Chondrocyte (in vitro differentiated cells): ENCODE measurements at regions not wholly inside any gene's neighbourhood (a gene's known extent, or its start where the extent isn't known, plus 50 kb on each side); places are given as distances from the start of the nearest gene placed in this dataset.
"Not testable (repeated sequence)": the region's sequence is repeated elsewhere in the genome, so short reads cannot be mapped to it uniquely, and the experiment has no call there.

ENCODE experiments used
- DNase-seq: peaks from one replicate; pipeline ENCODE4 v3.0.0; 2021; ENCODE audit warnings: mixed read lengths, low spot score
- H3K27ac Mint-ChIP-seq: one replicate; pipeline ENCODE4 v1.8.0; 2021; ENCODE audit warnings: mild to moderate bottlenecking, moderate library complexity, mixed read lengths; ENCODE audit not compliant: unreplicated experiment
- H3K27me3 Mint-ChIP-seq: 2 replicates; pipeline ENCODE4 v1.8.0; 2021; ENCODE audit warnings: low read depth, mixed read lengths
- H3K36me3 Mint-ChIP-seq: 2 replicates; pipeline ENCODE4 v1.8.0; 2021; ENCODE audit warnings: low read depth, mixed read lengths
- H3K4me1 Mint-ChIP-seq: 2 replicates; pipeline ENCODE4 v1.8.0; 2021; ENCODE audit warnings: low read depth, mild to moderate bottlenecking, mixed read lengths
- H3K4me3 Mint-ChIP-seq: one replicate; pipeline ENCODE4 v1.8.0; 2021; ENCODE audit warnings: mild to moderate bottlenecking, moderate library complexity, mixed read lengths; ENCODE audit not compliant: unreplicated experiment
- H3K9me3 Mint-ChIP-seq: 2 replicates; pipeline ENCODE4 v1.8.0; 2021; ENCODE audit warnings: low read depth, mixed read lengths
- TF ChIP-seq, protein P1 (sequence below): fragments of 200-600 bp; sonication (generic); IDR thresholded peaks from 2 replicates; pipeline ENCODE4 v1.5.0; 2021; ENCODE audit warnings: antibody characterized with exemption, mild to moderate bottlenecking, moderate library complexity

DNA sequence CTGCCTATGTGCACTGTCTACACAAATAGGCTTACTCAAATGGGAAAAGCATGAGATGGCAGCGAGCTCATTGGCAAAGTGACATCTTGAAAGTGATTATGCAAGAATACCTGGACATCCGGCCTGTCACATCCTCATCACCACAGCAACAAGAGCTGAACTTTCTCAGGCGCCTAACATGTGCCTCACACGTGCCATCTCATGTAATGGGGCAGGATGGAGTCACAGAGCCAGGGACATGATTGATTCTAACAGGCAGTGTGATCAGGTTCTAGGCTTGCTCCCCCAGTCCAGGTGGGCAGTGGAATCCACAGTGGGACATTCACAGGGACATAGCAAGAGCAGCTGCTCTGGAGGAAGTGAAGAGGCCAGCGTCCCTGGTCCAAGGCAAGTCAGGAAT, 192.3 kb upstream of the SSTR4 start:
- no peak for DNase-seq
- Mint-ChIP-seq H3K4me1 (peaks cover 4% of the 10 kb centered on the region), H3K4me3 (no peak overlapping the region), H3K9me3 (peaks cover 5% of the 10 kb centered on the region), H3K36me3 (peaks cover 4% of the 10 kb centered on the region), H3K27me3 (no peaks in the 10 kb centered on the region), H3K27ac (no peak overlapping the region)
- TF ChIP-seq, protein P1, sequence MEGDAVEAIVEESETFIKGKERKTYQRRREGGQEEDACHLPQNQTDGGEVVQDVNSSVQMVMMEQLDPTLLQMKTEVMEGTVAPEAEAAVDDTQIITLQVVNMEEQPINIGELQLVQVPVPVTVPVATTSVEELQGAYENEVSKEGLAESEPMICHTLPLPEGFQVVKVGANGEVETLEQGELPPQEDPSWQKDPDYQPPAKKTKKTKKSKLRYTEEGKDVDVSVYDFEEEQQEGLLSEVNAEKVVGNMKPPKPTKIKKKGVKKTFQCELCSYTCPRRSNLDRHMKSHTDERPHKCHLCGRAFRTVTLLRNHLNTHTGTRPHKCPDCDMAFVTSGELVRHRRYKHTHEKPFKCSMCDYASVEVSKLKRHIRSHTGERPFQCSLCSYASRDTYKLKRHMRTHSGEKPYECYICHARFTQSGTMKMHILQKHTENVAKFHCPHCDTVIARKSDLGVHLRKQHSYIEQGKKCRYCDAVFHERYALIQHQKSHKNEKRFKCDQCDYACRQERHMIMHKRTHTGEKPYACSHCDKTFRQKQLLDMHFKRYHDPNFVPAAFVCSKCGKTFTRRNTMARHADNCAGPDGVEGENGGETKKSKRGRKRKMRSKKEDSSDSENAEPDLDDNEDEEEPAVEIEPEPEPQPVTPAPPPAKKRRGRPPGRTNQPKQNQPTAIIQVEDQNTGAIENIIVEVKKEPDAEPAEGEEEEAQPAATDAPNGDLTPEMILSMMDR, result no peak

DNA sequence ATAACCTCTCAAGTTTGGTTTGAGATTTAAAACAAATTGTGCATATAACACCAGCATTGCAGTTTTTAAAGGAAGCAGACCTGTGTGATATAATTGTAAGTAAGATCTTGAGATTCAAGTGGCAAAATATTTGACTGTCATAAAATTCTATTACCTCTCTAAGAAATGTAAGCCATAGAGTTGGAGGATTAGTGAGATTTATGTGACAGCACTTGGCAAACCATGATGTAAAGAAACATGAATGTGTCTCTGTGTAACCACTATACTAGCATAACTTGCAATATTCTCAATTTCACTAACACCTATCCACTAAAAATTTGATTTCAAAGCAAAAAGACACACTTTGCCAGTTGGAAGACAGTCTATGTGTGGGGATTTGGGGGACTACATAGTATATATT, 190.2 kb upstream of the SSTR4 start:
- Mint-ChIP-seq H3K4me1 (peaks cover 4% of the 10 kb centered on the region), H3K27ac (no peak overlapping the region), H3K4me3 (no peak overlapping the region), H3K36me3 (peaks cover 4% of the 10 kb centered on the region), H3K9me3 (peaks cover 9% of the 10 kb centered on the region), H3K27me3 (no peaks in the 10 kb centered on the region)
- TF ChIP-seq, protein P1, result no peak
- no peak for DNase-seq

DNA sequence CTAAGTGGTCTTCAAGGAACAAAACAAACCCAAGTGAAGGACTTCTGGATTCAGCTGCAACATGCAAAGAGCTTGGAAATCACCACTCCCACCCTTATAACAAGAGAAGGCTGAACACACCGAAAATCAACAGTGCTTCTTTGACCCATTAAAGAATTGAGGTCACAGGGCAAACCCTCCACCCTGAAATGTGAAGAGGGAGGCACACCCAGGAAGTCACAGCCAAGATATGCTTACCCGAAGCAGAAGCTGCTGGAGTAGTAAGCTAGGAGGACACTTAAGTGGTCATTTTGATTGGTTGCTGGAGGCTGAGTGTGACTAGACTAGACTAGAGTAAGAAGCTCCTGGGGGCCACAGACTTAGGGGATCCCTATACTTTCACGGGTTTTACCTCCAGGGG, 188.2 kb upstream of the SSTR4 start:
- Mint-ChIP-seq H3K36me3 (peaks cover 4% of the 10 kb centered on the region), H3K27me3 (no peaks in the 10 kb centered on the region), H3K27ac (no peak overlapping the region), H3K4me1 (peaks cover 4% of the 10 kb centered on the region), H3K9me3 (peaks cover 16% of the 10 kb centered on the region), H3K4me3 (no peak overlapping the region)
- DNase-seq, result no peak
- TF ChIP-seq, protein P1, result no peak

DNA sequence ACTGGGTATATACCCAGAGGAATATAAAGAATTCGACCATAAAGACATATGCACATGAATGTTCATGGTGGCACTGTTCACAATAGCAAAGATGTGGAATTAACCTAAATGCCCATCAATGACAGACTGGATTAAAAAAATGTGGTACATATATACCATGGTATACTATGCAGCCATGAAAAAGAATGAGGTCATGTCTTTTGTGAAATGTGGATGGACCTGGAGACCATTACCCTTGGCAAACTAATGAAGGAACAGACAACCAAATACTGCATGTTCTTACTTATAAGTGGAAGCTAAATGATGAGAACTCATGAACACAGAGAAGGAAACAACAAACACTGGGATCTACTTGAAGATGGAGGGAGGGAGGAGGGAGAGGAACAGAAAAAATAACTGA, 186.7 kb upstream of the SSTR4 start:
- no peak for DNase-seq
- no peak overlapping the region for H3K4me3 Mint-ChIP-seq
- no peaks in the 10 kb centered on the region for H3K27me3 Mint-ChIP-seq
- peaks cover 22% of the 10 kb centered on the region for H3K9me3 Mint-ChIP-seq
- peaks cover 4% of the 10 kb centered on the region for H3K36me3 Mint-ChIP-seq
- TF ChIP-seq, protein P1, result no peak
- H3K27ac Mint-ChIP-seq, result no peak overlapping the region
- H3K4me1 Mint-ChIP-seq, result peaks cover 4% of the 10 kb centered on the region

DNA sequence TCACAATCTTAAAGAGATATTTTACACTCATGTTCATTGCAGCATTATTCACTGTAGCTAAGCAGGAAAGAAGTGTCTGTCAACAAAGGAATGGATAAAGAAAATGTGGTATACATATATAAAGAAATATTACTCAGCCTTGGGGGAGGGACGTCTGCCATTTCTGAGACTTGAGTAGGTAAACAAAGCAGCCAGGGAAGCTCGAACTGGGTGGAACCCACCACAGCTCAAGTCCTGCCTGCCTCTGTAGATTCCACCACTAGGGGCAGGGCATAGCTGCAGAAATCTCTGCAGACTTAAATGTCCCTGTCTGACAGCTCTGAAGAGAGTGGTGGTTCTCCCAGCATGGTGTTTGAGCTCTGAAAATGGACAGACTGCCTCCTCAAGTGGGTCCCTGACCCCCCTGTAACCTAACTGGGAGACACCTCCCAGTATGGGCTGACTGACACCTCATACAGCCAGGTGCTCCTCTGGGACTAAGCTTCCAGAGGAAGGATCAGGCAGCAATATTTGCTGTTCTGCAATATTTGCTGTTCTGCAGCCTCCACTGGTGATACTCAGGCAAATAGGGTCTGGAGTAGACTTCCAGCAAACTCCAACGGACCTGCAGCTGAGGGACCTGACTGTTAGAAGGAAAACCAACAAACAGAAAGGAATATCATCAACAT, 183.3 kb upstream of the SSTR4 start:
- not testable (repeated sequence) for H3K4me1 Mint-ChIP-seq, H3K27ac Mint-ChIP-seq, H3K4me3 Mint-ChIP-seq, H3K27me3 Mint-ChIP-seq, H3K36me3 Mint-ChIP-seq, DNase-seq
- TF ChIP-seq, protein P1, result peak; percentile 82
- peaks cover 36% of the 10 kb centered on the region for H3K9me3 Mint-ChIP-seq
